Tibial nerve (tissue), 4 donors: ENCODE measurements at regions not wholly inside any gene's neighbourhood (a gene's known extent, or its start where the extent isn't known, plus 50 kb on each side); places are given as distances from the start of the nearest gene placed in this dataset.

Experiments used
- DNase-seq, 2 donors: peaks; one replicate each; pipeline ENCODE4 v3.0.0-alpha.2; 2019; ENCODE audit warnings: low spot score in 2 of 2
- H3K27ac ChIP-seq, 4 donors: fragments of 200-600 bp; sonication (generic) in 3 of 4; one replicate each; pipeline ENCODE4 v1.5.1; 2017 to 2019; ENCODE audit warnings: mild to moderate bottlenecking in 1 of 4
- H3K27me3 ChIP-seq, 2 donors: fragments of 200-600 bp; sonication (generic) in 1 of 2; one replicate each; pipeline versions ENCODE4 v1.5.1 to v1.6.0; 2017 to 2019
- H3K36me3 ChIP-seq, 3 donors: fragments of 200-600 bp; sonication (generic); one replicate each; pipeline ENCODE4 v1.5.1; 2018 to 2019
- H3K4me1 ChIP-seq, 4 donors: fragments of 200-600 bp; sonication (generic) in 3 of 4; one replicate each; pipeline ENCODE4 v1.5.1; 2017 to 2019
- H3K4me3 ChIP-seq, 4 donors: fragments of 200-600 bp; sonication (generic) in 3 of 4; one replicate each; pipeline ENCODE4 v1.5.1; 2017 to 2019; ENCODE audit warnings: mild to moderate bottlenecking in 1 of 4, moderate library complexity in 1 of 4
- H3K9me3 ChIP-seq, 4 donors: fragments of 200-600 bp; sonication (generic) in 3 of 4; one replicate each; pipeline ENCODE4 v1.5.1; 2017 to 2019
- CTCF ChIP-seq, 5 experiments: fragments of 200-600 bp in 3 of 5; fragments of 450-650 bp in 2 of 5; sonication (generic) in 3 of 5; IDR thresholded peaks; one replicate each; pipeline ENCODE4 v1.5.1; 2016 to 2019; ENCODE audit warnings: antibody characterized with exemption in 5 of 5, mild to moderate bottlenecking in 3 of 5, moderate library complexity in 2 of 5
- EP300 ChIP-seq, 2 donors: sonication (generic); formaldehyde crosslinking; IDR thresholded peaks; one replicate each; pipeline ENCODE4 v1.6.1; 2017; ENCODE audit warnings: antibody characterized with exemption in 2 of 2, mild to moderate bottlenecking in 1 of 2
- POLR2A ChIP-seq, 2 donors: fragments of 450-650 bp; IDR thresholded peaks; one replicate each; pipeline ENCODE4 v1.6.1; 2017; ENCODE audit warnings: antibody characterized with exemption in 2 of 2, mild to moderate bottlenecking in 2 of 2, moderate library complexity in 2 of 2
- WGBS, 2 donors: methylation state at CpG; one replicate each; pipeline ENCODE4 v1.1.5; 2018; 5-methylcytosine and 5-hydroxymethylcytosine counted together

DNA sequence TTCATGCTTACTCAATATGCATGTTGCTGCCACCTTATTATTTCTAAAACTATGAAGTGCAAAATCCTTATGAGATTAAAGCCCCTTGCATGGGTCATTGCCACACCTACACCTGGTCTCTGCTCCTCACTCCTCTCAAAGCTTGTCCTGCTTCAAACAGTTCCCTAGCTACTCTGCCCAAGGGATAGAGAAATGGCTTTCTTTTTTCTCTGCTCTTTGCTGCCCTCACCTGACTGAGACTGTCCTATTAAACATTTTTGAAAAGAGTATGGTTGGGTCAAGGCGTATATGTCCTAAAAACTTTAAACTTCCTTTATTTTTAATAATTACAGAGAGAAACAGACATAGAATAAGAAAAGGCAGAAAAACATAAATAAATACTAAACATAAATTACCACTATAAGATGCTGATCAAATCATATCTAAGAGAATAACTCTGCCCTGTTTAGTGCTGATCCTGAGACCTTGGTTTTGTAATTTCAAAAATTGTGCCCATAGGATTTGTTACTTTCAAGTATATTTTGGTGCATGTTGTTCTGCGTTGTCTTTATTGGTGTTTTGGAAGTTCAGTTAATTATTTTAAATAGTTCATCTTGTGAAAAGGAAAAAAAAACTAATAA, 704.9 kb upstream of the PABPC4L start:
- DNase-seq: no peak
- Histone ChIP-seq H3K27ac (no peak overlapping the region), H3K4me1 (no peaks in the 10 kb centered on the region), H3K27me3 (no peaks in the 10 kb centered on the region), H3K4me3 (no peak overlapping the region), H3K36me3 (no peaks in the 10 kb centered on the region), H3K9me3 (no peaks in the 10 kb centered on the region)
- 71 to 72% methylated on average over 2 of the region's 2 CpGs for WGBS, 2 donors
- no peak for TF ChIP-seq EP300 (IDR thresholded peaks at IDR 0.05)
- peak in 1 of 5 experiments; percentile 28 for TF ChIP-seq CTCF (IDR thresholded peaks at IDR 0.05)

- Histone ChIP-seq H3K36me3 (no peaks in the 10 kb centered on the region), H3K9me3 (no peaks in the 10 kb centered on the region), H3K27me3 (no peaks in the 10 kb centered on the region), H3K4me3 (no peak overlapping the region), H3K27ac (no peak overlapping the region), H3K4me1 (no peaks in the 10 kb centered on the region)
- TF ChIP-seq POLR2A (IDR thresholded peaks at IDR 0.05) (no peak), CTCF (IDR thresholded peaks at IDR 0.05) (no peak), EP300 (IDR thresholded peaks at IDR 0.05) (no peak)
- DNase-seq: no peak
- 83 to 84% methylated on average over 1 of the region's 1 CpG for WGBS, 2 donors
These were observed 703.5 kb upstream of the PABPC4L start for GRCh38 chr4:134905061-134905460.

- Histone ChIP-seq H3K27ac (no peak overlapping the region), H3K4me3 (no peak overlapping the region), H3K9me3 (no peaks in the 10 kb centered on the region), H3K27me3 (no peaks in the 10 kb centered on the region), H3K4me1 (no peaks in the 10 kb centered on the region), H3K36me3 (no peaks in the 10 kb centered on the region)
- no peak for DNase-seq
- WGBS, 2 donors: 80 to 88% methylated on average over 2 of the region's 2 CpGs
- TF ChIP-seq POLR2A (IDR thresholded peaks at IDR 0.05) (no peak), CTCF (IDR thresholded peaks at IDR 0.05) (no peak), EP300 (IDR thresholded peaks at IDR 0.05) (no peak)
These were observed 686.6 kb upstream of the PABPC4L start for GRCh38 chr4:134888156-134888555.

DNA sequence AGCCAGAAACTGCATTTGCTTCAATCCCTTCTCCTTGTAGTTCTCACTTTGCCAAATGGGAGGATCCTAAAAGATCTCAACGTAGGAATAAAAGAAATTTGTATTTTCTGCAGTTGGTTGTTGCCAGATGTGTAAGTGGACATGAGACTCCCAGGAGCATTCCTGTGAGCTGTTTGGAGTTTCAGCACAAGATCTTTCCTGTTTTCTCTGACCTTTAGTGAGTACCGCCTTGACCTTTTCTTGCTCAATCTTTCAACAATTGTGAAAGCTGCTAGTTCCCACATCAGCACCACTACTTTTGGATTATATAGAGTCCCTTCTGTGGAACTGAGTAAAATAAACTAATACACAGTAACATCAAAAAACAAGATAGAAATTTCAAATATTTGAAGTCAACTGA, 683.8 kb upstream of the PABPC4L start:
- no peak overlapping the region for H3K27ac ChIP-seq
- no peak overlapping the region for H3K4me3 ChIP-seq
- no peaks in the 10 kb centered on the region for H3K4me1 ChIP-seq
- H3K9me3 ChIP-seq: no peaks in the 10 kb centered on the region
- no peaks in the 10 kb centered on the region for H3K36me3 ChIP-seq
- DNase-seq: no peak
- no peaks in the 10 kb centered on the region for H3K27me3 ChIP-seq
- TF ChIP-seq EP300 (IDR thresholded peaks at IDR 0.05): no peak
- no peak for TF ChIP-seq CTCF (IDR thresholded peaks at IDR 0.05)
- TF ChIP-seq POLR2A (IDR thresholded peaks at IDR 0.05): no peak
- WGBS, 2 donors: 30 to 32% methylated on average over 2 of the region's 2 CpGs

- H3K36me3 ChIP-seq: no peaks in the 10 kb centered on the region
- no peak overlapping the region for H3K4me3 ChIP-seq
- TF ChIP-seq EP300 (IDR thresholded peaks at IDR 0.05) (no peak), CTCF (IDR thresholded peaks at IDR 0.05) (no peak), POLR2A (IDR thresholded peaks at IDR 0.05) (no peak)
- H3K27ac ChIP-seq: no peak overlapping the region
- no peaks in the 10 kb centered on the region for H3K4me1 ChIP-seq
- H3K9me3 ChIP-seq: no peaks in the 10 kb centered on the region
- H3K27me3 ChIP-seq: no peaks in the 10 kb centered on the region
- no peak for DNase-seq
- WGBS, 2 donors: 65 to 66% methylated on average over 1 of the region's 1 CpG
These were observed 682.4 kb upstream of the PABPC4L start for GRCh38 chr4:134883831-134884449.
